CD14-positive monocyte (primary cell): ENCODE measurements at regions not wholly inside any gene's neighbourhood (a gene's known extent, or its start where the extent isn't known, plus 50 kb on each side); places are given as distances from the start of the nearest gene placed in this dataset.

ENCODE experiments used
- DNase-seq, 3 donors: peaks; one replicate each; pipeline ENCODE4 v3.0.0-alpha.2; 2011 to 2022
- H2AFZ ChIP-seq: 2 replicates; pipeline ENCODE4 v1.6.0; 2012; ENCODE audit warnings: mild to moderate bottlenecking, low read depth, low read length, inconsistent platforms; ENCODE audit not compliant: insufficient read depth, poor library complexity, severe bottlenecking
- H3K27ac ChIP-seq, 2 donors: 1 replicate in 1 of 2; 2 replicates in 1 of 2; pipeline ENCODE4 v1.5.1; 2012 to 2013; ENCODE audit warnings: low read length in 2 of 2, control low read depth in 1 of 2, inconsistent platforms in 1 of 2, low read depth in 1 of 2, mild to moderate bottlenecking in 1 of 2
- H3K27me3 ChIP-seq, 2 donors: one replicate each; pipeline versions ENCODE4 v1.6.0 to v1.6.1; 2011 to 2013; ENCODE audit warnings: low read length in 2 of 2; ENCODE audit not compliant: control insufficient read depth in 2 of 2, insufficient read depth in 2 of 2
- H3K36me3 ChIP-seq, 2 donors: replicated peaks in 1 of 2; 1 replicate in 1 of 2; 2 replicates in 1 of 2; pipeline versions ENCODE4 v1.5.1 to v1.6.1; 2012 to 2013; ENCODE audit warnings: low read length in 2 of 2, control low read depth in 1 of 2, inconsistent platforms in 1 of 2, mild to moderate bottlenecking in 1 of 2; ENCODE audit not compliant: insufficient read depth in 2 of 2, control insufficient read depth in 1 of 2
- H3K4me1 ChIP-seq, 2 donors: 1 replicate in 1 of 2; 2 replicates in 1 of 2; pipeline versions ENCODE4 v1.5.1 to v1.6.1; 2012 to 2013; ENCODE audit warnings: low read length in 2 of 2, control low read depth in 1 of 2, inconsistent platforms in 1 of 2, mild to moderate bottlenecking in 1 of 2, moderate library complexity in 1 of 2; ENCODE audit not compliant: insufficient read depth in 2 of 2, control insufficient read depth in 1 of 2
- H3K4me2 ChIP-seq: replicated peaks from 2 replicates; pipeline ENCODE3; 2012; ENCODE audit warnings: low read length, moderate library complexity, mild to moderate bottlenecking; ENCODE audit not compliant: poor library complexity, severe bottlenecking; ENCODE audit errors: extremely low read depth
- H3K4me3 ChIP-seq, 3 experiments: fragments of 200-600 bp in 1 of 3; sonication (generic) in 1 of 3; replicated peaks in 1 of 3; 1 replicate in 2 of 3; 2 replicates in 1 of 3; pipeline ENCODE4 v1.5.1; 2011 to 2013; ENCODE audit warnings: low read length in 3 of 3, mild to moderate bottlenecking in 3 of 3, control low read depth in 2 of 3, low read depth in 2 of 3, inconsistent platforms in 1 of 3, moderate library complexity in 1 of 3
- H3K79me2 ChIP-seq: 2 replicates; pipeline ENCODE4 v1.6.0; 2012; ENCODE audit warnings: mild to moderate bottlenecking, control low read depth, inconsistent platforms, low read length, moderate library complexity; ENCODE audit not compliant: insufficient read depth
- H3K9ac ChIP-seq: 2 replicates; pipeline ENCODE4 v1.6.0; 2017; ENCODE audit warnings: low read length, mild to moderate bottlenecking; ENCODE audit not compliant: insufficient read depth, poor library complexity, severe bottlenecking
- H3K9me3 ChIP-seq, 2 donors: replicated peaks in 1 of 2; 1 replicate in 1 of 2; 2 replicates in 1 of 2; pipeline versions ENCODE4 v1.5.1 to v1.6.1; 2012 to 2013; ENCODE audit warnings: low read length in 2 of 2, control low read depth in 1 of 2; ENCODE audit not compliant: control insufficient read depth in 1 of 2, insufficient read depth in 1 of 2
- H4K20me1 ChIP-seq: 2 replicates; pipeline ENCODE4 v1.6.0; 2012; ENCODE audit warnings: mild to moderate bottlenecking, low read length, control low read depth, moderate library complexity; ENCODE audit not compliant: insufficient read depth
- H3K27ac Mint-ChIP-seq, 7 donors: one replicate each; pipeline ENCODE4 v1.8.0; 2020; ENCODE audit warnings: mild to moderate bottlenecking in 7 of 7, mixed read lengths in 7 of 7, moderate library complexity in 6 of 7, inconsistent platforms in 2 of 7
- H3K27me3 Mint-ChIP-seq, 3 donors: one replicate each; pipeline ENCODE4 v1.8.0; 2021 to 2022; ENCODE audit warnings: low read depth in 3 of 3, mild to moderate bottlenecking in 3 of 3, mixed read lengths in 3 of 3, moderate library complexity in 3 of 3, inconsistent platforms in 1 of 3
- H3K36me3 Mint-ChIP-seq, 2 donors: one replicate each; pipeline ENCODE4 v1.8.0; 2020; ENCODE audit warnings: mixed read lengths in 2 of 2, inconsistent platforms in 1 of 2, mild to moderate bottlenecking in 1 of 2
- H3K4me1 Mint-ChIP-seq: one replicate; pipeline ENCODE4 v1.8.0; 2020; ENCODE audit warnings: mild to moderate bottlenecking, mixed read lengths
- H3K4me3 Mint-ChIP-seq, 2 donors: one replicate each; pipeline ENCODE4 v1.8.0; 2020; ENCODE audit warnings: mild to moderate bottlenecking in 2 of 2, mixed read lengths in 2 of 2, moderate library complexity in 1 of 2
- H3K9me3 Mint-ChIP-seq, 7 donors: one replicate each; pipeline ENCODE4 v1.8.0; 2020 to 2022; ENCODE audit warnings: mixed read lengths in 7 of 7, mild to moderate bottlenecking in 6 of 7, moderate library complexity in 6 of 7, inconsistent platforms in 2 of 7
- WGBS: methylation state at CpG from one replicate; pipeline ENCODE4 v1.1.5; 2013; ENCODE audit warnings: missing lambda C conversion rate; ENCODE audit not compliant: insufficient coverage; 5-methylcytosine and 5-hydroxymethylcytosine counted together
- intact Hi-C, 2 donors: fragments of 100-400 bp; cut with micrococcal nuclease; formaldehyde crosslinking; loops; one replicate each; pipeline versions ENCODE4 v1.15.0 to v1.15.1; 2023
- TF ChIP-seq, protein P1 (sequence below): fragments of 200-600 bp; IDR thresholded peaks from one replicate; pipeline ENCODE4 v1.8.0; 2022; ENCODE audit warnings: antibody characterized with exemption, mild to moderate bottlenecking

DNA sequence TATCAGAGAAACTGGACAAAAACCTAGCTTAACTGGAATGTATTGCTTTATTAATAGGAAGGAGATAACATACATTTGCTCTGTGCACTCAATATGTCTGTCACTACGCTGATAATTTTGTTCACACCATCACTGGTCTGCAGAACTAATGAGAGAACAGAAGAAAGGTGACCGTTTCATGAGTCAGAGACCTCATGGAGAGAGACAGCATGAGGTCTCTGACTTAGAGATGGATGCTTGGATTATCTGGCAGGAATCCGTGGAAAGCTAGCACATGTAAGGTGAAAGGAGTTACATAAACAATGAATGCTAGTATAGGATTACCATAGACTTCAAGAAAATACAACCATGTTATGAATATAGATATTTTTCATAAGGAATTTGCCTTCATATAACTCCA lies 947.3 kb downstream of the IPMK start:
- H3K27me3 ChIP-seq, result no peaks in the 10 kb centered on the region
- 83% methylated on average over 1 of the region's 3 CpGs for whole genome bisulfite sequencing
- intact Hi-C loops, result no loop called here
- no peak overlapping the region for H2AFZ ChIP-seq
- H3K9ac ChIP-seq, result no peak overlapping the region
- H3K4me2 ChIP-seq, result no peak overlapping the region
- no peaks in the 10 kb centered on the region for H3K36me3 ChIP-seq
- H3K27me3 Mint-ChIP-seq, result no peaks in the 10 kb centered on the region
- no peak overlapping the region for H3K27ac Mint-ChIP-seq
- no peak overlapping the region for H3K4me3 ChIP-seq
- no peaks in the 10 kb centered on the region for H3K36me3 Mint-ChIP-seq
- H3K4me3 Mint-ChIP-seq, result no peak overlapping the region
- peaks cover 0 to 6% (median 2%) of the 10 kb centered on the region in 7 donors for H3K9me3 Mint-ChIP-seq
- no peaks in the 10 kb centered on the region for H3K79me2 ChIP-seq
- no peaks in the 10 kb centered on the region for H4K20me1 ChIP-seq
- no peak for DNase-seq
- TF ChIP-seq, protein P1, sequence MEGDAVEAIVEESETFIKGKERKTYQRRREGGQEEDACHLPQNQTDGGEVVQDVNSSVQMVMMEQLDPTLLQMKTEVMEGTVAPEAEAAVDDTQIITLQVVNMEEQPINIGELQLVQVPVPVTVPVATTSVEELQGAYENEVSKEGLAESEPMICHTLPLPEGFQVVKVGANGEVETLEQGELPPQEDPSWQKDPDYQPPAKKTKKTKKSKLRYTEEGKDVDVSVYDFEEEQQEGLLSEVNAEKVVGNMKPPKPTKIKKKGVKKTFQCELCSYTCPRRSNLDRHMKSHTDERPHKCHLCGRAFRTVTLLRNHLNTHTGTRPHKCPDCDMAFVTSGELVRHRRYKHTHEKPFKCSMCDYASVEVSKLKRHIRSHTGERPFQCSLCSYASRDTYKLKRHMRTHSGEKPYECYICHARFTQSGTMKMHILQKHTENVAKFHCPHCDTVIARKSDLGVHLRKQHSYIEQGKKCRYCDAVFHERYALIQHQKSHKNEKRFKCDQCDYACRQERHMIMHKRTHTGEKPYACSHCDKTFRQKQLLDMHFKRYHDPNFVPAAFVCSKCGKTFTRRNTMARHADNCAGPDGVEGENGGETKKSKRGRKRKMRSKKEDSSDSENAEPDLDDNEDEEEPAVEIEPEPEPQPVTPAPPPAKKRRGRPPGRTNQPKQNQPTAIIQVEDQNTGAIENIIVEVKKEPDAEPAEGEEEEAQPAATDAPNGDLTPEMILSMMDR, result no peak
- no peak overlapping the region for H3K27ac ChIP-seq
- H3K4me1 Mint-ChIP-seq, result no peaks in the 10 kb centered on the region
- H3K4me1 ChIP-seq, result no peaks in the 10 kb centered on the region
- peaks cover 0 to 10% of the 10 kb centered on the region in 2 donors for H3K9me3 ChIP-seq

DNA sequence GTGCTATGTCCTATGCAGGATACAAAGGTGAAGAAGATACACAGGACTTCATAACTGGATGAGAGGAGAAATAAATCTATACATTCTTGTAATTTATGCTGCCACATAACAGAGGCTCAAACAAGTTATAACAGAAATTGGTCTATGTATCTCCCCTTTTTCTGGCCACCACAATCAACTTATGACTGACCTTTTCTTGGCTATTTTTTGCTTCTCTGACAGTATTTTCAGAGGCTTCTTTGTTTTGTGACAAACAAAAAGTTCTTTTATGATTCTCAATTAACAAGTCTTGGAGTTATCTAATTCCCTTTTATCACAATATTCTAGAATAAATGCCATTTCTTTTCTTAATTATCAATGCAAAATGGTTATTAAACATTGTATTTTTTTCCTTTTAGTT lies 953.0 kb upstream of the ZWINT start:
- Mint-ChIP-seq H3K4me3 (no peak overlapping the region), H3K4me1 (no peaks in the 10 kb centered on the region), H3K27me3 (no peaks in the 10 kb centered on the region), H3K27ac (no peak overlapping the region), H3K36me3 (no peaks in the 10 kb centered on the region), H3K9me3 (no peaks in the 10 kb centered on the region)
- DNase-seq, result no peak
- TF ChIP-seq, protein P1, result no peak
- no peaks in the 10 kb centered on the region for H3K79me2 ChIP-seq
- H3K27ac ChIP-seq, result no peak overlapping the region
- no peaks in the 10 kb centered on the region for H3K4me1 ChIP-seq
- no peaks in the 10 kb centered on the region for H3K9me3 ChIP-seq
- no peaks in the 10 kb centered on the region for H4K20me1 ChIP-seq
- intact Hi-C loops, result no loop called here
- H3K27me3 ChIP-seq, result no peaks in the 10 kb centered on the region
- no peak overlapping the region for H3K4me3 ChIP-seq
- H3K4me2 ChIP-seq, result no peak overlapping the region
- no peaks in the 10 kb centered on the region for H3K36me3 ChIP-seq
- H2AFZ ChIP-seq, result no peak overlapping the region
- H3K9ac ChIP-seq, result no peak overlapping the region
